ENCODE measurements at regions not wholly inside any gene's neighbourhood (a gene's known extent, or its start where the extent isn't known, plus 50 kb on each side); places are given as distances from the start of the nearest gene placed in this dataset.
"Not testable (repeated sequence)": the region's sequence is repeated elsewhere in the genome, so short reads cannot be mapped to it uniquely, and the experiment has no call there.

GRCh38 chr6:140427842-140428241 lies 1053.4 kb upstream of the CITED2 start:
- DNase-seq: no peak

- no peak for DNase-seq
These were observed 1040.6 kb upstream of the CITED2 start for GRCh38 chr6:140414966-140415620.

- no peak for DNase-seq
These were observed 1028.6 kb upstream of the CITED2 start for GRCh38 chr6:140403020-140403419.

GRCh38 chr6:140401761-140402160 lies 1027.3 kb upstream of the CITED2 start:
- no peak for DNase-seq

DNA sequence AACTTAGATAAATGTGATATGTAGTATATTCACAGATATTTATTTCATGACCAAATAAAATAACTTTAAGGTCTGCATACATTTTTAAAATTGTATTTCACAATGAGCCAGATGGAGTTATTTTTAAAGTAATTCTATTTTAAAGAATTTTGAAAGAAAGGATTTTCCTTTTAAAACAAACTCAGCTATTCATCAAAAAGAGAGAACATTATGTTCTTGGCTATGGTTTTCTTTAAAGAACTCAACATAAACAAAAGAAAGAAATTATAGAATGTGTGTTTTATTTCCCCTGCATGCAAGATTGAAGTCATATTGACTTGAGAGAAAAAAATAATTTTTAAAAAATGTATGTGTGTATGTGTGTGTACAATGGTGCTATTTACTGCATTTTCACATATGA lies 1023.6 kb upstream of the CITED2 start:
- DNase-seq: no peak

DNA sequence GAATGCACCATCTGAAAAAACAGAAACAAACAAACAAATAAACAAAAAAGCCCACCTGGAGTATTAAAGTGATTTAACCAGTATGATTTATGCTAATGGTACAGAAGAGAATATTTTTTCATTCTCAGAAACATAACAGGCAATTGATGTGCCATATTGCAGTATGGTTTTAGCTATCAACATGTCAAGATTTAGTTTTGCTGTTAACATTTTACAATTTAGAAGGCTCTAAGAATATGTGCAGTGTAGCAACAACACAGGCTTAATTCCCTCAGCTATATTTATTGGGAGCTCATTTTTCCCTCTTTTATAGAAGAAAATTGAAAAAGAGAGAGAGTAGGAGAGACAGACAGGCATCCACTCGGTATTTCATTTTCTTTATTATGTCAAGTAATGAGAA lies 1022.7 kb upstream of the CITED2 start:
- no peak for DNase-seq

DNA sequence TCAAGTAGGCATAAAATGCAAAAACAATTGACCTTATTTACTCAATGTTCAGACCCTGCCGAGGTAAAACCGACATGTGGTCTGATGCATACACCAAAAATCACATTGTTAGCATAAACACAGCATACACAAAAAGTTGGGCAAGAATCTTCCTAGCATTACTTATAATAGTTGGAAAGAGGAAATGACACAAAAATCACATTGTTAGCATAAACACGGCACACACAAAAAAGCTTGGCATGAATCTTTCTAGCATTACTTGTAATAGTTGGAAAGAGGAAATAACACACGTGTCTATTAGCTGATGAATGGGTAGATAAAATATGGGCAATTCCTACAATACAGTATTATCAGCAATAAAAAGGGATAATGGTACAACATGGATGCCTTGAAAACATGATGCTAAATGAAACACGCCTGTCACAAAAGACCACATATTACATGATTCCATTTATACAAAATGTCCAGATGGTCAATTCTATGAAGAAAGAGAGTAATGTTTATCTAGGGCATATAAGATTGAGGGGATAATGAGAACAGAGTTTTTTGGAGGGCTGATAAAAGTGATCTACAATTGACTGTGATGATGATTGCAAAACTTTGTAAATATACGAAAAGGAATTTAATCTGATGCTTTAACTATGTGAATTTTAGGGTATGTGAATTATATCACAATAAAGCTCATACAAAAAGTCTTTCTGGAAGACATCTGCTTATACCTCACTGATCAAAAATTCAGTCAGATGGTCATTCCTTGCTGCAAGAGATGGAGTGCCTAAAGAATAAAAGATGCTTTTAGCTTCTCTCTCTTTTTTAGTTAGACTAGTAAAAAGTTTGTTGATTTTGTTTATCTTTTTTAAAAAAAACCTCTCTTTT lies 1019.5 kb upstream of the CITED2 start:
- DNase-seq: no peak

GRCh38 chr6:140388815-140389214 lies 1014.4 kb upstream of the CITED2 start:
- DNase-seq: no peak

GRCh38 chr6:140388192-140388802 lies 1013.8 kb upstream of the CITED2 start:
- no peak for DNase-seq

GRCh38 chr6:140385679-140386078 lies 1011.2 kb upstream of the CITED2 start:
- DNase-seq: no peak

DNA sequence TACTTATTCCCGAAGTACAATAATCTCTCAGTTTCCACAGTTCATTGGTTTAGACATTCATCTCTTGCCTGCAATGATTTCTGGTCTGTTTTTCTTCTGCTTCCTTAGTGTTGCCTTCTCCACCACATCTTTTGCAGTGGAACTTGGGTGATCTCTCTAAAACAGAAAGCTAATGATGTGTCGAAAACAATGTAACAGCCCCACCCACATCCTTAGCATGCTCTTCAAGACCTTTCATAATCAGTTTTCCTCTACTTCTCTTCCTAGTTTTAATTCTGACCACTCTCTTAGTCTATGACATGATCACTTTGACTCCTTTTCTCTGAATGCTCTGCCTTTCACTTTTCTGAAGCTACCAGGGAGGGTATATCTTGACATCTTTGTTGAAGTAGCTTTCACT lies 1007.9 kb upstream of the CITED2 start:
- DNase-seq: no peak

GRCh38 chr6:140380427-140381218 lies 1006.2 kb upstream of the CITED2 start:
- no peak for DNase-seq

- no peak for DNase-seq
These were observed 1005.5 kb upstream of the CITED2 start for GRCh38 chr6:140379919-140380318.

DNA sequence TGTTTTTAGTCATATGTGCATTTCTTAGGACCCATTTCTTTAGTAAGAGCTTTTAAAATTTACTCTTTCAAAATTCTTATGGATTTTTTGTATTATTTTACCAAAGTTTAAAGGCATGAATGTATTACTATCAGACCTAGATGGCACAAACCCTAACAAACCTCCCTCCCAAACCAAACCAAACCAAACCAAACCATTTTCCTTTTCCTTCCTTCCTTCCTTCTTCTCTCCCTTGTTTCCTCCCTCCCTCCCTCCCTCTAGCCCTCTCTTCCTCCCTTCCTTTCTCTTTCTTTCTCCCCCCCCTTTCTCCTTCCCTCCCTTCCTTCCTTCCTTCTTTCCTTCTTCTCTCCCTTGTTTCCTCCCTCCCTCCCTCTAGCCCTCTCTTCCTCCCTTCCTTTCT lies 1001.8 kb upstream of the CITED2 start:
- DNase-seq: no peak

DNA sequence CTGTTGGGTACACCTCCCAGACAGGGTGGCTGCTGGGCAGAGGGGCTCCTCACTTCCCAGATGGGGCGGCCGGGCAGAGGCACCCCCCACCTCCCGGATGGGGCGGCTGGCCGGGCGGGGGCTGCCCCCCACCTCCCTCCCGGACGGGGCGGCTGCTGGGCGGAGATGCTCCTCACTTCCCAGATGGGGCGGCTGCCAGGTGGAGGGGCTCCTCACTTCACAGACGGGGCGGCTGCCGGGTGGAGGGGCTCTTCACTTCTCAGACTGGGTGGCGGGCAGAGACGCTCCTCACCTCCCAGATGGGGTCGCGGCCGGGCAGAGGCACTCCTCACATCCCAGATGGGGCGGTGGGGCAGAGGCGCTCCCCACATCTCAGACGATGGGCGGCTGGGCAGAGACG lies 999.3 kb upstream of the CITED2 start:
- not testable (repeated sequence) for DNase-seq

DNA sequence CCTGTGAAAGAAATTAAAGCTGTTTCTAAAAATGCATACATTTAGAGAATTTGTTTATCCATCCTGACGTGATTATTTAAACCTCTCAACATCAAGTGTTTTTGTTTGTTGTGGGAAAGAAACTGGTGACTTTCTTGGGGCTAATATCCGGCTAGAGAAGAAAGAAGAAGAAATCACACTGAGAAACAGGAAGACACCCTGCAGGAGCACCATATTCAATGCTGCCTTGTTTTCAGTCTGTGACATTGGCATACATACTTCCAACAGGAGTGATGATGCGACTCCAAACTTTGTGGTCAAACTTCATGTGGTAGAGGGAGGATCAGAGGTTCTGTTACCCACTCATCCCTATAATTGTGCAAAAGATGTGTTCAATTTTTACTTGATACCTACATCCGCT lies 997.6 kb upstream of the CITED2 start:
- DNase-seq: no peak

DNA sequence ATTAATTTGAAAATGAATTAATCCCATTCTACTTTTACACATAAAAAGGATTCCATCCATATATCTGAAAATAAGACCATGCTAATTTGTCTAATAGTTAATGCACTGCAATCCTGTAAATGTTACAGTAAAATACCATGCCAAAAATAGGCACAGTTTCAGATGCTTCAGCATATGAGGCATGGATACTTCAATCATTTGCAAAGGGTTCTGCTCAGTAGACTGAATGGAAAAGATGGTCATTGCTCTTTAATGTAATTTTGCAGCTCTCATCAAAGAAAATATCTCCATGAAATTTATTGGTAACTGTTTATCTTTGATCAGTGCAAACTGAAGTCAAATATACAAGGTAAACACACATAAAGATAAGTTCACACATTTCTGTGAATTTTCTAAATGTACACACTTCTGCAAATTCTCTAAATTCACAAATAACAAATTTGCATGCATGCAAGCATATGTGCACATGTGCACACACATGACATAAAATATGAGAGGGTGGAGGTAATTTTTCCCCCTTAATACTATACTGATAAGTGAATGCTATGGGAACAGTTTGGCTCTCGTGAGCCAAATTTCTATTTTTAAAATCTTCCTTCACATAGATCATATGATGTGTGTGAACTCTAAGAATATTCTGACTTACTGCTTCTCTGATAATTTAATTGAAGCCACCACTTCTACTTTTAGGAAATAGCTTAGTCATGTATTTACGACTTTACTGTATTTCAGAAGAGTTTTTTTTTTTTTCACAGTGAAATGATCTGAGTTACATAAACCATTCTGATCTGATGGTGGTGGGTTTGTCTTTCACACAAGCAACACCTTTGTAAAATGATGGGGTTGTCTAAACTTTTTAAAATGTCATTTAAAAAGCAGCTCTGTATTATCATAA lies 996.8 kb upstream of the CITED2 start:
- no peak for DNase-seq

GRCh38 chr6:140370441-140370840 lies 996.0 kb upstream of the CITED2 start:
- no peak for DNase-seq

GRCh38 chr6:140366991-140367390 lies 992.5 kb upstream of the CITED2 start:
- DNase-seq: no peak

DNA sequence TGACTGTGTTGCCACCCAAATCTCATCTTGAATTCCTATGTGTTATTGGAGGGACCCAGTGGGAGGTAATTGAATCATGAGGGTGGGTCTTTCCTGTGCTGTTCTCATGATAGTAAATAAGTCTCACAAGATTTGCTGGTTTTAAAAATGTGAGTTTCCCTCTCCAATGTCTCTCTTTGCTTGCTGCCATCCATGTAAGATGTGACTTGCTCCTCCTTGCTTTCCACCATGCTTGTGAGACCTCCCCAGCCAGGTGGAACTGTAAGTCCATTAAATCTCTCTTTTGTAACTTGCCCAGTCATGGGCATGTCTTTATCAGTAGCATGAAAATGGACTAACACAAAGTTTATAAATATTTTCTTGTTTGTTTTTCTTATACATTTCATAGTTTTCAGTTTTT lies 990.5 kb upstream of the CITED2 start:
- no peak for DNase-seq

DNA sequence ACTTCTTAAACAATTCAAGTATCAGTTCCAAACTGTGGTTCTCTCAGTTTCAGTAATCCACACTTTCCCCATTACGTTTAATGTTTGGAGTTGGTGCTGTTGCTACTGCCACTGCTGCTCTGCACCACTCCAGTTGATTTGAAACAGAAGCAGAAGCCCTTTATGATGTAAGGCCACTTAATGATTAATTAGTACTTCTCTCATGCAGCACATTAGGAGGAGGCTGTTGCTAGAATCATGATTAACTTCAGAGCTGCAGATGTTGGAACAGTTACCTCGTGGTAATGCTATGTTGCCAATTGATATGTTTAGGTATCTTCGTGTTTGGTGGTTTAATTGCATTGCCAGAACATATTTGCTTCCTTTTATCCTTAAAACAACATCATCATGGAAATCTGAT lies 986.2 kb upstream of the CITED2 start:
- no peak for DNase-seq

DNA sequence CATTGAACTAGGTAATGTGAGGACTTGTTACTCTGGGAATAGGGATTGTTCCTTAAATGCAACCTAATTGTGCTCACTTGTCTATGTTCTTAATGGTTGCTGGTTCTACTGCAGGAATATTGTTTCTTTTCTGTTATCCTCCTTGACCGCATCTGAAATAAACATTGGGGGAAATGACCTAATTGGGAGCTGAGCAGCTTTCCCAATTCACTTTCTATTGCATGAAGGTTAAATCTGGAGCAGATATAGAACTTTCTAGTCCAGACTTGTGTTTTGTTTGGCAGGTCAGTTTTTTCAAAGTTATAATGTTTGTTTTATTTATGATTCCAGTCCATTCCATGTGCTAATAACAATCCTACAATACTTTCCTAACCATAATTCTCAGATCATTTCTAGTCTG lies 981.0 kb upstream of the CITED2 start:
- DNase-seq: no peak

All from CD4-positive, alpha-beta T cell treated with Interleukin-21 for 1 hour (primary cell).